Activated T-helper 1 cell treated with anti-CD3 and anti-CD28 coated beads, Interleukin-12 subunit alpha, Interleukin-12 subunit beta, Interleukin-2, Interleukin-4 antibody, amounts not matched to agents 30 ng/mL and 10 ng/mL and 1 ng/mL, durations not matched to agents 14 hours and 24 hours and 36 hours (primary cell): ENCODE measurements at regions not wholly inside any gene's neighbourhood (a gene's known extent, or its start where the extent isn't known, plus 50 kb on each side); places are given as distances from the start of the nearest gene placed in this dataset.
"Not testable (repeated sequence)": the region's sequence is repeated elsewhere in the genome, so short reads cannot be mapped to it uniquely, and the experiment has no call there.

Experiments used
- DNase-seq: peaks from one replicate; pipeline ENCODE4 v3.0.0; 2021; ENCODE audit warnings: low spot score
- H3K27ac Mint-ChIP-seq: one replicate; pipeline ENCODE4 v1.8.0; 2021; ENCODE audit warnings: mild to moderate bottlenecking, mixed read lengths
- H3K27me3 Mint-ChIP-seq: one replicate; pipeline ENCODE4 v1.8.0; 2022; ENCODE audit warnings: mild to moderate bottlenecking, moderate library complexity, mixed read lengths; ENCODE audit not compliant: insufficient read depth
- H3K36me3 Mint-ChIP-seq: one replicate; pipeline ENCODE4 v1.8.0; 2021; ENCODE audit warnings: low read depth, mixed read lengths
- H3K4me1 Mint-ChIP-seq: one replicate; pipeline ENCODE4 v1.8.0; 2021; ENCODE audit warnings: low read depth, mixed read lengths
- H3K4me3 Mint-ChIP-seq: one replicate; pipeline ENCODE4 v1.8.0; 2021; ENCODE audit warnings: mild to moderate bottlenecking, moderate library complexity, mixed read lengths
- H3K9me3 Mint-ChIP-seq: one replicate; pipeline ENCODE4 v1.8.0; 2021; ENCODE audit warnings: mixed read lengths
- intact Hi-C: fragments of 100-400 bp; cut with micrococcal nuclease; formaldehyde crosslinking; loops from one replicate; pipeline ENCODE4 v1.15.1; 2024

GRCh38 chr2:54029721-54030395, 59.1 kb upstream of the PSME4 start:
- DNase-seq, result no peak
- intact Hi-C loops, result no loop called here
- H3K9me3 Mint-ChIP-seq, result peaks cover 13% of the 10 kb centered on the region
- H3K27me3 Mint-ChIP-seq, result peaks cover 3% of the 10 kb centered on the region
- H3K4me3 Mint-ChIP-seq, result no peak overlapping the region
- H3K4me1 Mint-ChIP-seq, result no peaks in the 10 kb centered on the region
- no peak overlapping the region for H3K27ac Mint-ChIP-seq
- H3K36me3 Mint-ChIP-seq, result no peaks in the 10 kb centered on the region

- H3K4me3 Mint-ChIP-seq, H3K27ac Mint-ChIP-seq, DNase-seq, H3K36me3 Mint-ChIP-seq, intact Hi-C loops, H3K4me1 Mint-ChIP-seq, H3K27me3 Mint-ChIP-seq: not testable (repeated sequence)
- peaks cover 16% of the 10 kb centered on the region for H3K9me3 Mint-ChIP-seq
Observed at GRCh38 chr2:54025463-54026075, 54.8 kb upstream of the PSME4 start.

GRCh38 chr2:54024576-54024975, 53.8 kb upstream of the PSME4 start:
- peaks cover 4% of the 10 kb centered on the region for H3K36me3 Mint-ChIP-seq

GRCh38 chr2:54021702-54022101, 50.9 kb upstream of the PSME4 start:
- Mint-ChIP-seq H3K36me3 (peaks cover 4% of the 10 kb centered on the region), H3K27ac (no peak overlapping the region), H3K27me3 (peaks cover 5% of the 10 kb centered on the region), H3K4me1 (no peaks in the 10 kb centered on the region), H3K9me3 (peaks cover 16% of the 10 kb centered on the region), H3K4me3 (no peak overlapping the region)
- intact Hi-C loops, result no loop called here
- no peak for DNase-seq

More at GRCh38 chr2:54024576-54024975, 53.8 kb upstream of the PSME4 start:
- Mint-ChIP-seq H3K9me3 (peaks cover 16% of the 10 kb centered on the region), H3K27me3 (peaks cover 5% of the 10 kb centered on the region), H3K4me3 (no peak overlapping the region), H3K4me1 (no peaks in the 10 kb centered on the region), H3K27ac (no peak overlapping the region)
- intact Hi-C loops, result no loop called here
- no peak for DNase-seq

GRCh38 chr2:54020793-54021414, 50.1 kb upstream of the PSME4 start:
- Mint-ChIP-seq H3K27ac (no peak overlapping the region), H3K36me3 (peaks cover 4% of the 10 kb centered on the region), H3K4me1 (no peaks in the 10 kb centered on the region), H3K4me3 (no peak overlapping the region), H3K27me3 (peaks cover 3% of the 10 kb centered on the region), H3K9me3 (peaks cover 16% of the 10 kb centered on the region)
- no peak for DNase-seq
- intact Hi-C loops, result no loop called here
